Caki2 (cell line): ENCODE measurements at regions not wholly inside any gene's neighbourhood (a gene's known extent, or its start where the extent isn't known, plus 50 kb on each side); places are given as distances from the start of the nearest gene placed in this dataset.

Experiments used
- DNase-seq: peaks from one replicate; pipeline ENCODE4 v3.0.0-alpha.2; 2015; ENCODE audit warnings: low read depth
- in situ Hi-C: cut with HindIII; loops from 2 replicates; pipeline ENCODE4 v1.10.0; 2016; ENCODE audit warnings: low sequenced_read_pairs, low pct_unique_long_range_greater_than_20kb, mixed read lengths

DNA sequence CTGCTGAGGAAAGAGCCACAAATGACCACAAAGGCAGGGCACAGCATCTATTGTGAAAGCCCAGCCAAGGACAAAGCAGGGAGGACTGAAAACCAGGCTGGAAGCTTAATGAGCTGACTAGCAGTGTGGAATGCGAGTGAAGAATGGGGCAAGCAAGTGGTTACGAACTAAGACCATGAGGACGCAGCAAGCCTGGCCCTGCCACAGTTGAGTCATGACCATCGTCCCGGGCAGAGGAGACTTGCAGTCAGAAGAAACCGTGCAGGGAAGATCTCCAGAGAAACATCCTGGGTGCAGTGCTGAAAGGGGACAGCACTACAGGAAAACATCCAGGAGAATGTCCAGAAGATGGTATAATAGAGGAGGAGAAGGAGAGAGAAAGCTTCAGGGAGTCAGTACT is 120.5 kb upstream of the GYPC start:
- no peak for DNase-seq
- in situ Hi-C loops = no loop called here

DNA sequence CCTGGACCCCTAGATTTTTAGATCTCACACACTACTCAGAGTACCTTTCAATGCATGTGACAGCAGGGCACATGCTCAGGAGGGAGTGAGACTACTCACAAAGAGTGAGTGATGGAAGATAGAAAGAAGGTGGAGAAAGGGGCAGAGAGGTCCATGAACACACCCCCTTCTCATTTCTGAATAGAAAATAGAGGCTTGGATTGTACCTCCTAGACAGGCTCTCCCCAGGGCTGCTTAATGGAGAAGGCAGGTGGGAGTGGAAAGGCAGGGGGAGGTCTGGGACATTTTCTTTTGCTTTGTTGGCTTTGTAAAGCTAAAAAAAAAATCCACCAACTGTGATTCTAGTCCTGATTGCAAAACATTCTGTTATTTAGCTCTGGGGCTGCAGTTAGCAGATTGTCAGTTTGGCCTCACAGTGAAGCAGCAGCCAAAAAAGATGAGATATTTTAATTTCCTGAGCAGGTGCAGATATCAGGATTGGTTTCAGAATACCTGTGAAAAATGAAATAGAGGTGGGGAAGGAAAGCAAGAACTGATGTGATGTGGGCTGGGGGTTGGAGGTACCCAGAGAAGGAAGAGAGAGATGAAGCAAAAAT is 119.3 kb upstream of the GYPC start:
- in situ Hi-C loops = no loop called here
- no peak for DNase-seq

DNA sequence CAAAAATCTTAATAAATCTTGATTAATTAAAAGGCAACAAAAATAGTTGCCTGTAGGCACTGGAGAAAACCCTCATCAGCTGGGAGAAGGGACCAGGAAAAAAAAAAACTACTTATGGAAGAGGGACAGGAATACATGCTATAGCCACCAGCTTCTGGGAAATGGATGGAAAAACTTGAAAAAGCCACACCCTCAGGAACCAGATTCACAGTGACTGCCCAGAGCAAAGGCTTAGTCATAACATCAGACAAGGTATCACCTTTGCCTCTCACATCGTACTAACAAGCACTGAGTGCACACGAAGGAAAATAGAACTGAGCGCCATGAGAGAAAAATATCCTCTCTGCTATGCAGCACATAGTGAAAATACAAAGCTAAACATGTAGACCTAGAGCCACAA is 116.9 kb upstream of the GYPC start:
- DNase-seq = no peak
- in situ Hi-C loops = no loop called here

DNA sequence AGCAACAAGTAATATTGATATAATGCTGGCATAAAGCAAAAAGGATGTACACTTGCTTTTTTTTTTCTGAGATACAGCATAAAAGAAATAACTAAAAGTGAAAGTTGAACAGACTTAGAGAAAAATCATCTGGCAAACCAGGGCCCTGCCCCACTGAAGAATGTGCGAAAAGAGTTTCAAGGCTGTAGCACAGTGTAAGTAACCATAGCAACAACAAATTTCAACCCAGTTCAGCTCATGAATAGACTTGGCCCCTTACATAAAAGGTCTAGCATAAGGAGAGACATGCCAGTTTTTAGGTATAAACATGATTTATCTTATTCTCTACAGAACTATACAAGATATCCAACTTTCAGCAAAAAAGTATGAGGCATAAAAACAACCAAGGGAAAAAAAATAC is 113.7 kb upstream of the GYPC start:
- in situ Hi-C loops = no loop called here
- DNase-seq = no peak

DNA sequence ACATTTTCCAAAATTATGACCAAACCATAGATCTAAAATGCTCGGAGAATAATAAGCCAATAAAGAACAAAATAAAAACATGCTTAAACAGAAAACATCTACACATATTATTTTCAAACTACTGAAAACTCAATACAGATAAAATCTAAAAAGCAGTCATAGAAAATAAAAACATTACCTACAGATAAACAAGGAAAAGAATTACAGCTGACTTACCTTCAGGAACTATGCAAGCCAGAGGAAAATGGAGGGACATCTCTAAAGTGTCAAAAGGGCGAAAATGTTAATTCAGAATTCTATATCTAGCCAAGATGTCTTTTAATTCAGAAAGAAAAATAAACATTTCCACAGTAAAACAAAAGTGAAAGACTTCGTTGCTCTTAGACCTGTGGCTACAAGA is 112.9 kb upstream of the GYPC start:
- in situ Hi-C loops = no loop called here
- DNase-seq = peak; percentile 2

DNA sequence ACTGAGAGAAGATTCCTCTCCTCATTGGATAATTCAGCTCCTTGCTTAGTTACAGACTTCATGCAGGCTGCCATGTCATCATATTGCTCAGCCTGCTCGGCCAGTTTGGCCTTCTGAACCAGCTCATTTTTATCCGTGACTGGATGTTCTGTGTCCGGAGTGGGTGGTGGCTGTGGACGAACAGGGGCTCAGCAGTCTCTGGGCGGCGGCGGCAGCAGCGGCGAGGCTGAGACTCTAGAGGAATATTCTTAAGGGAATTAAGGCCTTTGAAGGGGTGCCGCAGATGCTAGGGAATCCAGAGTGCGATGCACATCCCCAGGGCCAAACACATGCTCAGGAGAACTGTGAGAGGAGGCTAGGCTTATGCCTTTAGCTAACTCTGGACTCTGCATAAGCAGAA is 97.9 kb upstream of the GYPC start:
- no peak for DNase-seq
- in situ Hi-C loops = no loop called here

DNA sequence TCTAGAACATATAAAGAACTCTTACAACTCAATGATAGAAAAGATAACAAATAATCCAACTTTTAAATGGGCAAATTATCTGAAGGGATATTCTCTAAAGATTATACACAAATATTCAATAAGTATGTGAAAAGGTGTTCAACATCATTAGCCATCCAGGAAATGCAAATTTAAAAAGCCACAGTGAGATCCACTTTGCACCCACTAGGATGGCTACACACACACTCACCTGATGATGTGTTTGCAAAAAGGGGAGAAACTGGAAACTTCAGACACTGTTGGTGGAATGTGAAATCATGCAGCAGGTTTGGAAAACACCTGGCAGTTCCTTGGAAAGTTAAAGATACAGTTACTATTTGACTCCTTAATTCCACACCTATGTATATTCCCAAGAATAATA is 87.2 kb upstream of the GYPC start:
- no peak for DNase-seq
- in situ Hi-C loops = no loop called here

DNA sequence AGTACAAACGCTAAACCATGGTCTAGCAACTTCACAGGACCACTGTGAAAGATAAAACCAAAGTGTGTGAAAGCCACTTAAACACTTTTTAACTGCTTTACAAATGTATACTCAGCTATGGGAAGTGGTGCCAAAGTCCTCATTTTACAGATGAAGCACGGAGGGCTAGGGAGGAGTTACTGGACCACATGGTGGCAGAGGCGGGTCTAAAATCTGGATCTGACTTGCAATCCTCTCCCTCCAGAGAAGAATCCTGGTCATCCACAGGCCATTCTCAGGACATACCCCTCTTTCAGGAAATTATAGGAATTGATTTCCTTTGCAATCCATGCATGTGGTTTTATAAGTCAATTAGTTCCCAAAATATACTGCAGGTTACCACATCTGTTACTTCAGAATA is 84.6 kb upstream of the GYPC start:
- in situ Hi-C loops = no loop called here
- DNase-seq = no peak

DNA sequence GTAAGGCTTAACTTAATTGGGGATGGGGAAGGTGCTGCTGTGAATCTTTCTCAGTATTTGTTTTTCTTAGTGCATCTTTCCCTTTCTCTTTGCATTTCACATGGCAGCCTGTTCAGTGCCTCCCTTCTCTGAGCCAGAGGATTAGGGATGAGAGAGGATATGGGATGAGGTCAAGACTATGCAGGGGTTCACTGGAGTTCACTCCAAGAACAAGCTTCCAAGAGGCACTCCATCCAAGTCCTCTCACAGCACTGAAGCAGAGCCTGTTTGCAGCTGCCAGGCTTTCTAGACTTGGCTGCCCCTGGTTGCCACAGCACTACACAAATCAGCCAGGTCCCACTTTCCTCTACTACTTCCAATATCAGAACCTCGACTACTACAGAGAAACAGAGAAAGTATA is 80.3 kb upstream of the GYPC start:
- in situ Hi-C loops = no loop called here
- DNase-seq = no peak

DNA sequence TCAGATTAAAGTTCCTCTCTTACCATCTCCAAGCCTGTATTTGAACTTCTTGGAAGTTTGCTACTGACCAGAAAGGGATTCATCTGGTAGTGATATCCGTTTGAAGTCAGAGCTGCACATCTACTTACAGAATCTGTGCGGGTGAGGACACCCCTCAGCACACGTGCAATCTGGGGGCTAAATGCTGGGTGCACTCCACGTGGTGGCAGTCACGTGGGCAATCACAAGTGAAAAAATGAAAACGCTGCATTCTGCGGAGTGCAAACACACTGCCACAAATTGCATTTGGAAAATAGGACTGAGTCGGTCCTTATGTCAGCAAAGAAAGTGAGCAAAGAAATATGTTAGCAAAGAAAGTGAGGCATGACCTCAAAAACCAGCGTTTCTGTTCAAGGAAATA is 76.1 kb upstream of the GYPC start:
- no peak for DNase-seq
- in situ Hi-C loops = no loop called here

DNA sequence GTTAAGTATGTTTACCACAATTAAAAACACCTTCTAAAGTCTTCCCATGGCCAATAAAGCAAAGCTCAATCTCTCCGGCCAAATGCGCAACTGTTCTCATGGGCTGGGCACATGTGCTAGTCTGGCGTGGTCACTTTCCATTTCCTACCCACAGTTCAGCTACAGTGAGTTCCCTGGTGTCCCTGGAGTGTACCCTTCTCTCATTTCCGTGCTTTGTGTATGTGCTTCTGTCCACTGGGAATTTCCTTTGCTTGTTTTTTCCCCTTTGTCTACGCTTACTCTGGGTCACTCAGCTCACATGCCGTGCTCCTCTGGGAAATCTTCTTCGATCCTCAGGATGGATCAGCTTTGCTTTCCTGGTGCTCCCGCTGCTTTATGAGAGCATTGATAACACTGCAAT is 69.6 kb upstream of the GYPC start:
- in situ Hi-C loops = no loop called here
- DNase-seq = no peak

DNA sequence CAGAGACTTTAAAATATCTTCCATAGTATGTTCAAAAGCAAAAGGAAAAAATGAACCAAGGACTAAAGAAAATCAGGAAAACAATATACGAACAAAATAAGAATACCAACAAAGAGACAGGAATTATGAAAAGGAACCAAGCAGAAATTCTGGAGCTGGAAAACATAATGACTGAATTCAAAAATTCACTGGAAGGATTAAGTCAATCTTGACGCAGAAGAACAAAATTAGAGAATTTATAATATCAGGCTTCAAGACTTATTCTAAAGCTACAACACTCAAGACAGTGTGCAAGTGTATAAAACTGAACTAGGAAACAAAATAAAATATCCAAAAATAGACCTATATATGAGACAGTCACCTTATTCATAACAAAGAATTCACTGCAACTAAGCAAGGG is 56.9 kb upstream of the GYPC start:
- DNase-seq = no peak
- in situ Hi-C loops = no loop called here

DNA sequence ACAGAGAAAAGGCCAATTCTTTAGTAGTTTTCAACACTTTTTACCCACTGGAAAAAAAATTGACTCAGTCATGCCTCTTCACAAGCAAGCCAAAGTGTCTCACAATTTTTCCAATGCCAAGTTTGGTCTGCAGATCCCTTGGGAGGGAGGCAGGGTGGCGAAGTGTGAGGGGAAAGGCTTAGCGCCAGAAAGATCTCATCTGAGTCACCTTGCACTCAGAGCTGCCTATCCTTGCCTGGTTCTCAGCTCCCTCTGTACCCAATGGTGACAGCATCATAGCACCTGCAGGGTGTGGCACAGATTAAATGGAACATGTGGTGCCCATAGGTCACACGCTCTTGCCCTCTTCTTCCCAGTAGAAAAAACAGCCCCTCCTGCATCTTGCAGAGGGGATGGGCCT is 55.2 kb upstream of the GYPC start:
- DNase-seq = no peak
- in situ Hi-C loops = no loop called here

DNA sequence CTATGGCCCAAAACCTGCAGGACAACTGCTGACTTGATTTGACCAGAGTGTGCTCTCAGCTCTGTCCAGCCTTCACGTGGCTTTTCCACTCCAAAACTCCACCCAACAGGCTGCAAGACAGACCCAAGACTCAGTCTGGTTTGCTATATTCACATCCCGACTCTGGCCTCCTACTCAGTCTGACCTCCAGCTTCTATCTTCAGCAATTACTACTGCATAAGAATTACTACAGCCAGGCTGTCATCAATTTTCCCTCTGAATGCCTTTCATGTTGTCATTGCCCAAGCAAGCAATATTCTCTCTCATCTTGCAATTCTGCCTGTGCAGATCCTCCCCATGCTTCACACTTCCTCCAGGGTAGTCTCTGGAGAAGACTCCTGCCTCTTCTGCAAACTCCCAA is 53.6 kb upstream of the GYPC start:
- DNase-seq = no peak
- in situ Hi-C loops = no loop called here
